HG03139 (cell line): ENCODE measurements at regions not wholly inside any gene's neighbourhood (a gene's known extent, or its start where the extent isn't known, plus 50 kb on each side); places are given as distances from the start of the nearest gene placed in this dataset.
"Not testable (repeated sequence)": the region's sequence is repeated elsewhere in the genome, so short reads cannot be mapped to it uniquely, and the experiment has no call there.

ENCODE experiments used
- ATAC-seq: cut with Tn5 transposase; IDR thresholded peaks from one replicate; pipeline ENCODE4 v1.9.1; 2021; ENCODE audit not compliant: unreplicated experiment

GRCh38 chr1:99534638-99534930 lies 111.3 kb upstream of the PALMD start:
- ATAC-seq = no peak

- no peak for ATAC-seq
Measured at GRCh38 chr1:99535470-99536164, 110.3 kb upstream of the PALMD start.

- ATAC-seq = no peak
Measured at GRCh38 chr1:99537886-99538617, 107.9 kb upstream of the PALMD start.

DNA sequence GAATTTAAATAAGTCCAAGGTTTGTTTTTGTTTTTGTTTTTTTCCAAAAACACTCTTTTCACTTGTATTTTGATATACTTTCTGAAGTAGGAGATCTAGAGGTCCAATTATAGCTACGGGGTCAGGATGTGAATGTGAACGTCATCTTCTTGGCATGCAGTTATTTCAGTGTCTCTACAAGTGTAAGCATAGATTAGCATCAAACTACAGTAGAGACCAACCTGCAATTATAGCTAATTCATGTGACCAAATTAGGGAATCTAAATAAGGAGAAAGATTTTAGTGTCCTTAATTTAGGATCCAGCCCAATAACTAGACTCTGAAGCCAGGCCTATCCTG lies 107.3 kb upstream of the PALMD start:
- ATAC-seq = no peak

DNA sequence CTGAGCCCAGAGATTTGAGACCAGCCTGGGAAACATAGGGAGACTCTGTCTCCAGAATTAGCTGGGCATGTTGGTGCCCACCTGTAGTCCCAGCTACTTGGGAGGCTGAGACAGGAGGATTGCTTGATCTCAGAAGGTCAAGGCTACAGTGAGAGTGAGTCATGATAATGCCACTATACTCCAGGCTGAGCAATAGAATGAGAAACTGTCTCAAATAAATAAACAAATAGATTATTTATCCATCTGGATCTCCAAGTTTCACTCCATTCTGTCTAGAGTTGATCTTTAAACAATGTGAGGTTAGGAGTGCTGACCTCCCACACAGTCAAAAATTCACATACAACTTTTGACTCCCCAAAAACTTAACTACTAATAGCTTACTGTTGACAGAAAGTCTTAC lies 106.8 kb upstream of the PALMD start:
- no peak for ATAC-seq

DNA sequence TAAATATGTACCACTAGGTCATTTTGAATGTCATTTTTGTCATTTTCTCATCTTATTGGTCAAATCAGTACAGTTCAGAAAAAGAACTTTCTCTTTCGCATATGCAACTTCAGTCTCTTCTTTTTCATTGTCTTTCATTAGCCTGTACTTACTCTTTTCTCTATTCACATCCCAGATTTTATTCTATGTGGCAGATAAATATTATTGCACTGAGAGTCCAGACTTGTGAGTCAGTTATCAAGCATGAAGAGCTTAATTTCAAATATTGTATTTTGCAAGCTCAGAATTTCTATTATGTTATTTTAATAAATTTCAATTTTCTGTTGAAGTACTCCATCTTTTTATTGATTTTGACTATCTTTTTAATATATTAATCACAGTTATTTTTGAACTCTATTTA lies 105.2 kb upstream of the PALMD start:
- no peak for ATAC-seq

- no peak for ATAC-seq
Measured at GRCh38 chr1:99544328-99544727, 101.6 kb upstream of the PALMD start.

GRCh38 chr1:99546432-99547416 lies 99.2 kb upstream of the PALMD start:
- ATAC-seq = no peak

GRCh38 chr1:99548943-99549605 lies 96.8 kb upstream of the PALMD start:
- ATAC-seq = no peak

- no peak for ATAC-seq
Measured at GRCh38 chr1:99550198-99550597, 95.7 kb upstream of the PALMD start.

DNA sequence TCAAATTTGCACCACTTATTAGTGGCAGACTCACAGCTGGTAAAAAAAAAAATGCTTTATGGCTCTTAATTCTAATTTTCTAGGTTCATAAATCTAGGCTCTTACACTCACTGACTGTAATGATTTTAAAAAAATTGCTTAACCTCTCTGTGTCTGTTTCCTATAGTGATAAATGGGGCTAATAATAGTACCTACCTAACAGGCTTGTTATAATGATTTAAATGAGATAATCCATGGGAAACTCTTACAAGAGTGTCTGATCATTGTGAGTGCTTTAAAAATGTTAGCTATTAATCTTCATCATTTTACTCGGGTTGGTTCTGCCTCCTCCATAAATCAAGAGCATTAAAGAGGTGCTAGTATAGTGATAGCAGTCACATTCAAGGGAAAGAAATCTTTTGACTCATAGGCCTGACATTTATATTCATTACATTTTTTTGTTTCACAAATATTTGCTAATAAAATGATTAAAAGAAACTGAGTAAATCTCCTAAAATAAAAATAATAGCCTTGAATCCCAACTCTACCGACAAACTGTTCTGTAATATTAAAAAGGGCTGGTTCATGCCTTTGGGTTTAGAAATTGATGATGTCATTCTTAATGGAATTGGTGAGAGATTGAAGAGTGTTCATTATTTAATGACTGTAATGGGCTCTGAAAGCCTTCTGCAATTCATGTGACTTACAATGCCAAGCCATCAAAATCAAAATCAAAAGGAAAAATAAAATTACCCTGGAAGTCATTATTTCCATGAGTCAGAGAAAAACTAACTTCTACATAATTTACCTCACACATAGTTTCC lies 93.9 kb upstream of the PALMD start:
- no peak for ATAC-seq

DNA sequence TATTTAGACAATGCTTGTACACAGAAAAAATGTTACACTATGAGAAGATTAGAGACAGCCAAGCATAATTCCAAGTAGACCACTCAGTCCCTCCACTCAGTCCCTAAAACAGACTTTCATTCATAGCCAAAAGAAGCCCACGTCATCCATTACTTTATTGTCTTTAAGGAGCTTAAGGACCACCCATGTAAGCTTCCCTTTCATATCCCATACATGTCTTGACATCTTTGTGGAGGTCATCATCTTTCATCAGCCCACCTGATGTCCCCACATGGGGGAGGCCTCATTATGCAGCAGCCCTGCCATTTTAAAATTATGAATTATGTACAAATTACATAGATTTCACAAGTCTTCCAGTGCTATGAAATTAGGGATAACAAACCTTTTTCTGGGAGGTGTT lies 92.6 kb upstream of the PALMD start:
- ATAC-seq = no peak

- ATAC-seq = not testable (repeated sequence)
Measured at GRCh38 chr1:99553819-99554218, 92.1 kb upstream of the PALMD start.

DNA sequence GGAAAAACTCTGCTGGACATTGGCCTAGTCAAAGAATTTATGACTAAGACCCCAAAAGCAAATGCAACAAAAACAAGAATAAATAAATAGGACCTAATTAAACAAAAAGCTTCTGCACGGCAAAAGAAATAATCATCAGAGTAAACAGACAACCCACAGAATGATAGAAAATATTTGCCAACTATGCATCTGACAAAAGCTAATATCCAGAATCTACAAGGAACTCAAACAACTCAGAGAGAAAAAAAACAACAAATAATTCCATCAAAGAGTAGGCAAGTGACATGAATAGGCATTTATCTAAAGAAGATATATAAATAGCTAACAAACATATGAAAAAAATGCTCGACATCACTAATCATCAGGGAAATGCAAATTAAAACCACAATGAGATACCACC lies 91.2 kb upstream of the PALMD start:
- ATAC-seq = no peak

GRCh38 chr1:99557546-99558202 lies 88.2 kb upstream of the PALMD start:
- ATAC-seq = peak; percentile 63

- ATAC-seq = no peak
Measured at GRCh38 chr1:99559166-99559565, 86.7 kb upstream of the PALMD start.

DNA sequence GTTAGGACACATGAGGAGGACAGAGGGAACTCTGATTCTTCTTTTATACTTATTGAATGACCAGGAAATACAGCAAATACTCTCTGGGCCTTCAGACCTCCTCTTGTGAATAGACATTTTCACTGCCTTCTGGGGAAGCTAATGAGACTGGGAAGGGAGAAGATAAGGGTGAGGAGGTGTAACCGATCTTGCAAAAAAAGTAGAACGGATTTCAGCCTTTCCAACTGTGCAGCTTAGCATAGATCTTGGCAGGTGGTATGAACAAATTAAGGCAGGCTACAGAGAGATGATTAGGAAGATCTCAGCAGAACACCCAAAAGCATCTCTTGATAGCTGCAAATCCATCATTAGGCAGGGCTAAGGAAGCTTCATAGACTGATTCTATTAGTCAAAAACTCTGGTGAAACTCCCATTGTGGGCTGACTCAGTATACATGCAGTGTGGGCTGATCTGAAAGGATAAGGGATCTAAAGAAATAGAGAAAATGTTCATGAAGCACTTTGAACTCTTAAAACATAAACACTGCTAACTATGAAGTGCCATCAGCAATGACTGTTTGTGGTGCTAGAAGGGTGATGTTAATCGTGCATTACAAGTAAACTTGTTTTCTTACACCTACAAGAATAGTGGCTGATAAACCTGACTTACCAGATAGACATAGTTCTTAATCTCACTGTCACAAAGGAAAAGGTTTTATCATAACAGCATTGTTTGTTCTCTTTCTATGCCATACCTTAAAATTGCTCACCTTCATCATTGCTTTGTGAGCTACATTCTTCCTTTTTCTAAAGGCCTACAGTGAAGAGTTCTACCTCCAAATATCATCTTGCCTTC lies 85.5 kb upstream of the PALMD start:
- ATAC-seq = no peak

DNA sequence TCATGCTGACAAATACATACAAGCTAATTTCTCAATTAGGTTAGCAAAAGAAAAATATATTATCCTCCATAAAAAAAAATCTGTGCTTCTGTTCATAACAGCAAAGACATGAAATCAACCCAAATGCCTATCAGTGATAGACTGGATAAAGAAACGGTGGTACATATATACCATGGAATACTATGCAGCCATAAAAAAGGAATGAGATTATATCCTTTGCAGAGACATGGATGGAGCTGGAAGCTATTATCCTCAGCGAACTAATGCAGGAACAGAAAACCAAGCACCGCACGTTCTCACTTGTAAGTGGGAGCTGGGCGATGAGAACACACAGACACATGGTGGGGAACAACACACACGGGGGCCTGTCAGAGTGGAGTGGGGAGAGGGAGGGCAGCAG lies 84.0 kb upstream of the PALMD start:
- ATAC-seq = no peak

- no peak for ATAC-seq
Measured at GRCh38 chr1:99565606-99566289, 80.2 kb upstream of the PALMD start.
